Psoas muscle (tissue), 7 donors: ENCODE measurements at regions not wholly inside any gene's neighbourhood (a gene's known extent, or its start where the extent isn't known, plus 50 kb on each side); places are given as distances from the start of the nearest gene placed in this dataset.

Experiments used
- ATAC-seq, 4 donors: fragments of 200-7000 bp; cut with Tn5 transposase; one replicate each; pipeline ENCODE4 v1.9.1; 2020; ENCODE audit warnings: moderate library complexity in 3 of 4, mild to moderate bottlenecking in 2 of 4
- DNase-seq, 2 donors: peaks; one replicate each; pipeline ENCODE4 v3.0.0-alpha.2; 2020
- H3K27ac ChIP-seq: fragments of 200-600 bp; one replicate; pipeline ENCODE4 v1.8.0; 2022
- H3K27me3 ChIP-seq, 3 donors: fragments of 200-600 bp in 1 of 3; one replicate each; pipeline versions ENCODE4 v1.6.1 to v1.8.0; 2013 to 2022; ENCODE audit warnings: low read length in 2 of 3, mild to moderate bottlenecking in 2 of 3, moderate library complexity in 1 of 3; ENCODE audit not compliant: insufficient read depth in 3 of 3
- H3K36me3 ChIP-seq, 2 donors: fragments of 200-600 bp in 1 of 2; one replicate each; pipeline versions ENCODE4 v1.6.1 to v1.8.0; 2013 to 2022; ENCODE audit warnings: low read depth in 1 of 2, mild to moderate bottlenecking in 1 of 2, moderate library complexity in 1 of 2; ENCODE audit not compliant: insufficient read depth in 1 of 2
- H3K4me1 ChIP-seq: fragments of 200-600 bp; one replicate; pipeline ENCODE4 v1.8.0; 2022
- H3K4me3 ChIP-seq: fragments of 200-600 bp; one replicate; pipeline ENCODE4 v1.8.0; 2022; ENCODE audit warnings: mild to moderate bottlenecking
- H3K9me3 ChIP-seq: fragments of 200-600 bp; one replicate; pipeline ENCODE4 v1.8.0; 2022
- CTCF ChIP-seq: fragments of 200-600 bp; IDR thresholded peaks from one replicate; pipeline ENCODE4 v1.8.0; 2022; ENCODE audit warnings: antibody characterized with exemption
- WGBS, 3 donors: extraction: QIAGEN DNeasy Blood & Tissue Kit; methylation state at CpG; one replicate each; pipeline versions ENCODE4 v1.1.6 to v1.1.7; 2013; 5-methylcytosine and 5-hydroxymethylcytosine counted together
- intact Hi-C, 2 donors: fragments of 100-400 bp; cut with DNase I; formaldehyde crosslinking; loops; one replicate each; pipeline versions ENCODE4 v1.11.0 to v1.14.2; 2022
- donor health status: healthy with polysubstance abuse.
- donor health status: DM: no; HTN: no; CAD: no; lungs with moderate emphysema.
- donor health status: Bipolar disorder and iron deficiency.
- donor health status: healthy.
- donor health status: DM: yes; HTN: yes; CAD: no.
- donor health status: DM: no; HTN: no; CAD: no.
- donor health status: DM: yes; HTN: yes; CAD: no.

- no peaks in the 10 kb centered on the region for H3K36me3 ChIP-seq
Observed at GRCh38 chr18:11520536-11520935, 88.9 kb upstream of the SLC35G4 start.

GRCh38 chr18:11518788-11519685, 90.4 kb upstream of the SLC35G4 start:
- intact Hi-C loops = no loop called here
- whole genome bisulfite sequencing, 3 donors = 53 to 60% (median 54%) methylated on average over 24 of the region's 24 CpGs
- no peaks in the 10 kb centered on the region for H3K9me3 ChIP-seq
- H3K27ac ChIP-seq = no peak overlapping the region
- DNase-seq (no peak), ATAC-seq (peak in 3 of 4 donors; percentile 65 to 73 (median 71))
- peaks cover 0 to 2% (median 0%) of the 10 kb centered on the region in 3 donors for H3K27me3 ChIP-seq
- no peaks in the 10 kb centered on the region for H3K4me1 ChIP-seq
- no peaks in the 10 kb centered on the region for H3K36me3 ChIP-seq
- peak; percentile 50 for TF ChIP-seq CTCF
- H3K4me3 ChIP-seq = no peak overlapping the region

More at GRCh38 chr18:11520536-11520935, 88.9 kb upstream of the SLC35G4 start:
- Histone ChIP-seq H3K4me1 (no peaks in the 10 kb centered on the region), H3K4me3 (no peak overlapping the region), H3K9me3 (no peaks in the 10 kb centered on the region), H3K27me3 (peaks cover 0 to 2% (median 0%) of the 10 kb centered on the region in 3 donors), H3K27ac (no peak overlapping the region)
- DNase-seq (no peak), ATAC-seq (no peak)
- intact Hi-C loops = no loop called here
- no peak for TF ChIP-seq CTCF
- 73 to 83% (median 77%) methylated on average over 6 of the region's 6 CpGs for WGBS, 3 donors

- Histone ChIP-seq H3K27ac (no peak overlapping the region), H3K4me1 (peaks cover 6% of the 10 kb centered on the region), H3K27me3 (no peaks in the 10 kb centered on the region), H3K4me3 (no peak overlapping the region), H3K36me3 (no peaks in the 10 kb centered on the region), H3K9me3 (no peaks in the 10 kb centered on the region)
- TF ChIP-seq CTCF = no peak
- ATAC-seq (no peak), DNase-seq (no peak)
- 60 to 68% (median 61%) methylated on average over 3 of the region's 3 CpGs for WGBS, 3 donors
- intact Hi-C loops = no loop called here
Observed at GRCh38 chr18:11517704-11518103, 91.7 kb upstream of the SLC35G4 start.

GRCh38 chr18:11516751-11517503, 92.5 kb upstream of the SLC35G4 start:
- Histone ChIP-seq H3K4me1 (peaks cover 12% of the 10 kb centered on the region), H3K9me3 (no peaks in the 10 kb centered on the region), H3K27ac (no peak overlapping the region), H3K36me3 (no peaks in the 10 kb centered on the region), H3K27me3 (no peaks in the 10 kb centered on the region), H3K4me3 (no peak overlapping the region)
- DNase-seq (no peak), ATAC-seq (no peak)
- TF ChIP-seq CTCF = no peak
- WGBS, 3 donors = 65 to 74% (median 66%) methylated on average over 14 of the region's 14 CpGs
- intact Hi-C loops = no loop called here
